Colonic mucosa (tissue), 4 donors: ENCODE measurements at regions not wholly inside any gene's neighbourhood (a gene's known extent, or its start where the extent isn't known, plus 50 kb on each side); places are given as distances from the start of the nearest gene placed in this dataset.

ENCODE experiments used
- DNase-seq: peaks from one replicate; pipeline ENCODE4 v3.0.0-alpha.2; 2020
- H3K27ac ChIP-seq: fragments of 200-600 bp; one replicate; pipeline ENCODE4 v1.8.0; 2021
- H3K27me3 ChIP-seq: fragments of 200-600 bp; one replicate; pipeline ENCODE4 v1.8.0; 2021
- H3K36me3 ChIP-seq: fragments of 200-600 bp; one replicate; pipeline ENCODE4 v1.8.0; 2021
- H3K4me1 ChIP-seq: fragments of 200-600 bp; one replicate; pipeline ENCODE4 v1.8.0; 2021; ENCODE audit warnings: mild to moderate bottlenecking
- H3K4me3 ChIP-seq: fragments of 200-600 bp; one replicate; pipeline ENCODE4 v1.8.0; 2021
- H3K9ac ChIP-seq, 2 donors: one replicate each; pipeline ENCODE4 v1.7.0; 2013; ENCODE audit warnings: control low read depth in 2 of 2, low read depth in 2 of 2, low read length in 2 of 2
- H3K9me3 ChIP-seq: fragments of 200-600 bp; one replicate; pipeline ENCODE4 v1.8.0; 2021
- CTCF ChIP-seq: fragments of 200-600 bp; IDR thresholded peaks from one replicate; pipeline ENCODE4 v1.8.0; 2022; ENCODE audit warnings: antibody characterized with exemption, mild to moderate bottlenecking
- intact Hi-C: fragments of 100-400 bp; cut with DNase I; formaldehyde crosslinking; loops from one replicate; pipeline ENCODE4 v1.14.1; 2022
- donor health status: healthy.
- donor health status: DM: no; HTN: no; CAD: no.
- donor health status: DM: no; HTN: no; CAD: no.

DNA sequence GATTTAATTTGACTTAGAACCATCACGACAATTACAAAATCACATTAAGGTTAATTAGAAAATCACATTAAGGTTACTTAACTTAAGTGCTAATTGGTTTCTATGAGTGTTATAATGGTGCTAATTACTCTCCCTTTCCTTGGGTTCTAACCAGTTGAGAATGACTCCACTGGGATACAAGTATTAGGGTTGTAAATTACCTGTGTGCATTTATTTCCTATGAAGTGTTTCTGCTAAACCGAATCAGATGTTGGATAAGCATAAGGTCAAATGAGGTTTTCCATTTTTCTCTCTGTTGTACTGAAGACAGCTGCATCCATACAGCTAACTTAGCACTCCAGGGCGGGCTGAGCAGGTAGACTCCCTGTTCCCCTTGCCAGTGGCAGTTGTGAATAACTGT, 610.3 kb upstream of the TMPRSS15 start:
- Histone ChIP-seq H3K4me3 (no peak overlapping the region), H3K4me1 (no peaks in the 10 kb centered on the region), H3K36me3 (no peaks in the 10 kb centered on the region), H3K27ac (no peak overlapping the region), H3K9ac (no peak overlapping the region), H3K27me3 (no peaks in the 10 kb centered on the region), H3K9me3 (no peaks in the 10 kb centered on the region)
- TF ChIP-seq CTCF: no peak
- DNase-seq: no peak
- intact Hi-C loops: no loop called here

- DNase-seq: no peak
- Histone ChIP-seq H3K4me3 (no peak overlapping the region), H3K36me3 (no peaks in the 10 kb centered on the region), H3K9ac (no peak overlapping the region), H3K27me3 (no peaks in the 10 kb centered on the region), H3K27ac (no peak overlapping the region), H3K9me3 (no peaks in the 10 kb centered on the region), H3K4me1 (no peaks in the 10 kb centered on the region)
- TF ChIP-seq CTCF: no peak
- intact Hi-C loops: no loop called here
Observed at GRCh38 chr21:19018529-19018928, 614.9 kb upstream of the TMPRSS15 start.

DNA sequence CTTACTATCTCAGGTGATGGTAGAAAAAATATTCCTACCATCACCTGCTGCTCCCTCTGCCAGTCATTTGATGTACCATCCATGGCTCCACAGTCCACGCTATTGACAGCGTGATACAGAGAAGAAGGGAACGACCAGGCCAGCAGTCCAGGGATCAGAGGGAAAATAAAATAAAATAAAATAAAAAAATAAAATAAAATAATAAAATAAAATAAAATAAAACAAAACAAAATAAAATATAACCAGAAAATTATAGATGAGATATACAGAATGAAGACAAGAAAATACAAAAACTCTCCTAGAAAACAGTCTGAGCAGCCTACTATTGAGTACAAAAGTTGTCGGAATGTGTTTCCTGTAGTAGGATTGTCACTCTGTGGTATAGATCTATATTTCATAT, 619.4 kb upstream of the TMPRSS15 start:
- DNase-seq: no peak
- intact Hi-C loops: no loop called here

GRCh38 chr21:19026911-19027310, 623.3 kb upstream of the TMPRSS15 start:
- Histone ChIP-seq H3K9me3 (no peaks in the 10 kb centered on the region), H3K4me1 (no peaks in the 10 kb centered on the region), H3K4me3 (no peak overlapping the region), H3K36me3 (no peaks in the 10 kb centered on the region), H3K27me3 (no peaks in the 10 kb centered on the region), H3K9ac (no peak overlapping the region), H3K27ac (no peak overlapping the region)
- DNase-seq: no peak
- intact Hi-C loops: no loop called here
- TF ChIP-seq CTCF: no peak

More for the DNA sequence above, 619.4 kb upstream of the TMPRSS15 start:
- no peak overlapping the region for H3K27ac ChIP-seq
- no peaks in the 10 kb centered on the region for H3K9me3 ChIP-seq
- TF ChIP-seq CTCF: no peak
- H3K27me3 ChIP-seq: no peaks in the 10 kb centered on the region
- H3K4me1 ChIP-seq: no peaks in the 10 kb centered on the region
- no peaks in the 10 kb centered on the region for H3K36me3 ChIP-seq
- H3K4me3 ChIP-seq: no peak overlapping the region
- no peak overlapping the region for H3K9ac ChIP-seq

DNA sequence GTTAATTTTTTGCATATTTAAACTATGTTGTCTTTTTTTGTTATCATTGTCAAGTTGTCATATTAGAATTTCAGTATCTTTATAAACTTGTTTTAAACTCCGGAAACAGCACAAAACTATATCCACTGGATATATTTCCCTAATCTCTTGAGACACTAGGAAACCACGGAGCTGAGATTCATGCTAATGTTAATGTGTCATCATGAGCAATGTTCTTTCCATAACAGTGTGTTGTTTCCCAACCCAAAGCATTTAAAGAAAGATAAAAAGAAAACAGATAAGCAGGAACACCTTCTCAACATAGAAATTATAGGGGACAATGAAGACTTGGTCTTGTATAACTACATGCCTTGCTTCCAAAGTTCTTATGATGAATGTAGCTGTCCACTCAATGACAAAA, 626.2 kb upstream of the TMPRSS15 start:
- Histone ChIP-seq H3K27ac (no peak overlapping the region), H3K4me3 (no peak overlapping the region), H3K9ac (no peak overlapping the region), H3K4me1 (no peaks in the 10 kb centered on the region), H3K9me3 (no peaks in the 10 kb centered on the region), H3K27me3 (no peaks in the 10 kb centered on the region), H3K36me3 (no peaks in the 10 kb centered on the region)
- no peak for DNase-seq
- no peak for TF ChIP-seq CTCF
- intact Hi-C loops: no loop called here

GRCh38 chr21:19031953-19032352, 628.4 kb upstream of the TMPRSS15 start:
- Histone ChIP-seq H3K27me3 (no peaks in the 10 kb centered on the region), H3K4me3 (no peak overlapping the region), H3K27ac (no peak overlapping the region), H3K4me1 (no peaks in the 10 kb centered on the region), H3K9me3 (no peaks in the 10 kb centered on the region), H3K36me3 (no peaks in the 10 kb centered on the region), H3K9ac (no peak overlapping the region)
- no peak for TF ChIP-seq CTCF
- DNase-seq: no peak
- intact Hi-C loops: no loop called here
